OCI-LY7 (cell line): ENCODE measurements at regions not wholly inside any gene's neighbourhood (a gene's known extent, or its start where the extent isn't known, plus 50 kb on each side); places are given as distances from the start of the nearest gene placed in this dataset.

Experiments used
- EZH2phosphoT487 ChIP-seq: fragments of 200-600 bp; sonication (generic); IDR thresholded peaks from 2 replicates; pipeline ENCODE4 v1.6.1; 2018; ENCODE audit warnings: low read depth, borderline replicate concordance, mild to moderate bottlenecking, mixed run types, antibody characterized with exemption, low read length, moderate library complexity, mixed read lengths
- TF ChIP-seq, protein P1 (sequence below): fragments of 200-600 bp; sonication (generic); conservative IDR thresholded peaks from 2 replicates; pipeline ENCODE4 v1.5.1; 2014; ENCODE audit warnings: mild to moderate bottlenecking, antibody characterized with exemption, low read length, moderate library complexity, mixed read lengths

DNA sequence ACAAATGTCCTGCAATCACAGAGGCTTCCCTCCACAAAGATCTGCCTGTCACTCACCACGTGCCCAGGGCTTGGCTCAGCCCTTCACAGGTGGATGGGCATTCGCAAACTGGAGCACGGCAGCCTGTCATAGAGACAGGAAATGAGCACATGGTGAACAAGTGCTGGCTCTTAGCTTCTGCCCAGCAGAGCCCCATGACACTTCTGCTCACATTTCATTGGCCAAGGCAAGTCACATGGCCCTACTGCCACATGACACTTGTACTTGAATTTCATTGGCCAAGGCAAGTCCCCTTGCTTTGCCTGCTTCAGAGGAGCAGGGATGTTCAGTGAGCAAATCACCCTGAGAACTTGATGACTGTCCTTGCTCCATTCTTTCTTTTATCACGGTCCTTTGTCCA lies 110.8 kb upstream of the PPP2R2D start:
- TF ChIP-seq, protein P1, sequence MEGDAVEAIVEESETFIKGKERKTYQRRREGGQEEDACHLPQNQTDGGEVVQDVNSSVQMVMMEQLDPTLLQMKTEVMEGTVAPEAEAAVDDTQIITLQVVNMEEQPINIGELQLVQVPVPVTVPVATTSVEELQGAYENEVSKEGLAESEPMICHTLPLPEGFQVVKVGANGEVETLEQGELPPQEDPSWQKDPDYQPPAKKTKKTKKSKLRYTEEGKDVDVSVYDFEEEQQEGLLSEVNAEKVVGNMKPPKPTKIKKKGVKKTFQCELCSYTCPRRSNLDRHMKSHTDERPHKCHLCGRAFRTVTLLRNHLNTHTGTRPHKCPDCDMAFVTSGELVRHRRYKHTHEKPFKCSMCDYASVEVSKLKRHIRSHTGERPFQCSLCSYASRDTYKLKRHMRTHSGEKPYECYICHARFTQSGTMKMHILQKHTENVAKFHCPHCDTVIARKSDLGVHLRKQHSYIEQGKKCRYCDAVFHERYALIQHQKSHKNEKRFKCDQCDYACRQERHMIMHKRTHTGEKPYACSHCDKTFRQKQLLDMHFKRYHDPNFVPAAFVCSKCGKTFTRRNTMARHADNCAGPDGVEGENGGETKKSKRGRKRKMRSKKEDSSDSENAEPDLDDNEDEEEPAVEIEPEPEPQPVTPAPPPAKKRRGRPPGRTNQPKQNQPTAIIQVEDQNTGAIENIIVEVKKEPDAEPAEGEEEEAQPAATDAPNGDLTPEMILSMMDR, result no peak
- no peak for TF ChIP-seq EZH2phosphoT487
